Neural progenitor cell (in vitro differentiated cells): ENCODE measurements at regions not wholly inside any gene's neighbourhood (a gene's known extent, or its start where the extent isn't known, plus 50 kb on each side); places are given as distances from the start of the nearest gene placed in this dataset.

Source experiments
- DNase-seq: peaks from one replicate; pipeline ENCODE4 v3.0.0-alpha.2; 2016; ENCODE audit warnings: low spot score
- H2AFZ ChIP-seq: fragments of 200-600 bp; sonication (generic); replicated peaks from 2 replicates; pipeline ENCODE4 v1.6.1; 2016; ENCODE audit warnings: antibody characterized with exemption
- H3F3A ChIP-seq: fragments of 200-600 bp; sonication (generic); 2 replicates; pipeline ENCODE4 v1.6.1; 2016; ENCODE audit warnings: antibody characterized with exemption, low read depth
- H3K27ac ChIP-seq: fragments of 200-600 bp; sonication (generic); 2 replicates; pipeline ENCODE4 v1.5.1; 2016; ENCODE audit warnings: mild to moderate bottlenecking
- H3K27me3 ChIP-seq: fragments of 200-600 bp; sonication (generic); 2 replicates; pipeline ENCODE4 v1.6.1; 2016; ENCODE audit warnings: mild to moderate bottlenecking, moderate library complexity
- H3K36me3 ChIP-seq: fragments of 200-600 bp; sonication (generic); 2 replicates; pipeline ENCODE4 v1.5.1; 2016
- H3K4me1 ChIP-seq: fragments of 200-600 bp; sonication (generic); 2 replicates; pipeline ENCODE4 v1.6.1; 2016; ENCODE audit warnings: mixed run types
- H3K4me2 ChIP-seq: fragments of 200-600 bp; sonication (generic); 2 replicates; pipeline ENCODE4 v1.6.1; 2016
- H3K4me3 ChIP-seq: fragments of 200-600 bp; sonication (generic); 2 replicates; pipeline ENCODE4 v1.5.1; 2016
- H3K79me2 ChIP-seq: fragments of 200-600 bp; sonication (generic); 2 replicates; pipeline ENCODE4 v1.6.1; 2016; ENCODE audit warnings: low read depth
- H3K9ac ChIP-seq: fragments of 200-600 bp; sonication (generic); 2 replicates; pipeline ENCODE4 v1.6.1; 2016
- H3K9me3 ChIP-seq: fragments of 200-600 bp; sonication (generic); 2 replicates; pipeline ENCODE4 v1.5.1; 2016; ENCODE audit warnings: low read depth
- H4K20me1 ChIP-seq: fragments of 200-600 bp; sonication (generic); 2 replicates; pipeline ENCODE4 v1.6.1; 2016; ENCODE audit warnings: low read depth
- H3K27ac Mint-ChIP-seq: 3 replicates; pipeline ENCODE4 v1.8.0; 2021; ENCODE audit warnings: mixed read lengths
- H3K27me3 Mint-ChIP-seq: 2 replicates; pipeline ENCODE4 v1.8.0; 2022; ENCODE audit warnings: low read depth, mild to moderate bottlenecking, inconsistent platforms, moderate library complexity, mixed read lengths; ENCODE audit not compliant: insufficient read depth
- H3K36me3 Mint-ChIP-seq: 3 replicates; pipeline ENCODE4 v1.8.0; 2021; ENCODE audit warnings: mixed read lengths
- H3K4me1 Mint-ChIP-seq: 3 replicates; pipeline ENCODE4 v1.8.0; 2021; ENCODE audit warnings: mixed read lengths
- H3K4me3 Mint-ChIP-seq: 3 replicates; pipeline ENCODE4 v1.8.0; 2021; ENCODE audit warnings: mild to moderate bottlenecking, moderate library complexity, mixed read lengths
- H3K9me3 Mint-ChIP-seq: 3 replicates; pipeline ENCODE4 v1.8.0; 2020; ENCODE audit warnings: mixed read lengths
- EZH2 ChIP-seq: fragments of 200-600 bp; sonication (generic); IDR thresholded peaks from 2 replicates; pipeline ENCODE4 v1.6.1; 2017; ENCODE audit warnings: antibody characterized with exemption, mild to moderate bottlenecking, moderate library complexity
- EZH2phosphoT487 ChIP-seq: fragments of 200-600 bp; sonication (generic); IDR thresholded peaks from 2 replicates; pipeline ENCODE4 v1.6.1; 2017; ENCODE audit warnings: antibody characterized with exemption
- TF ChIP-seq, protein P1 (sequence below): fragments of 200-600 bp; sonication (generic); IDR thresholded peaks from 2 replicates; pipeline ENCODE4 v1.5.1; 2017; ENCODE audit warnings: antibody characterized with exemption, mild to moderate bottlenecking

DNA sequence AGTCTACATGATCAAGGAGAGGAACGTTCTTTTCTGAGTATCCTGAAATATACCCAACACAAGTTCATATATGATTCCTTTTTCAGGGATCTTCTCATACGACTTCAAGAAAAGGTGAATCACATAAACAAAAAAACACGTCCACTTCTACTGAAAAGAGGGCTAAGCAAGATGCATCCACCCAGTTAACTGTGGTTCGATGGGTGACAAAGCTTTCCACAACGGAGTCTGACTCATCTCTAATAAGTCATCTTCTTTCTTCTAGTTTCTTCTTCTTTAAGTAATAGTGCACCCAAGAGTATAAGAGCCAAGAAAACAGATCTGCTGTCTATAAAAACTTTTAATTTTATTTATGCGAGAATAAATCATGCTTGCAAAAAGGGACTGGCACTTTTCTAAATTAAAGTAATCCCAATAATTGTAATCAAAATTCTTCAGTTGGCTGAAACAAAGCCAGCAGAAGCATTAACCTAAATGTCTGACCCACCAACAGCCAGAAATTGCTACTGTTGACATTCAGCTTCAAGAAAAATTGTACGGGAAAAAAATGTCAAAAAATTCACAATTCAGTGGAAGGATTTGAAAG lies 146.9 kb upstream of the ANK3 start:
- Histone ChIP-seq H3K27me3 (no peaks in the 10 kb centered on the region), H4K20me1 (no peaks in the 10 kb centered on the region), H3K36me3 (no peaks in the 10 kb centered on the region), H3K79me2 (no peaks in the 10 kb centered on the region), H3K9me3 (no peaks in the 10 kb centered on the region), H3K9ac (no peak overlapping the region), H3K4me1 (peaks cover 15% of the 10 kb centered on the region), H3K4me2 (no peak overlapping the region), H3F3A (no peaks in the 10 kb centered on the region), H3K27ac (no peak overlapping the region), H3K4me3 (no peak overlapping the region), H2AFZ (no peak overlapping the region)
- H3K4me3 Mint-ChIP-seq: no peak overlapping the region
- no peak for DNase-seq
- no peaks in the 10 kb centered on the region for H3K36me3 Mint-ChIP-seq
- TF ChIP-seq, protein P1, sequence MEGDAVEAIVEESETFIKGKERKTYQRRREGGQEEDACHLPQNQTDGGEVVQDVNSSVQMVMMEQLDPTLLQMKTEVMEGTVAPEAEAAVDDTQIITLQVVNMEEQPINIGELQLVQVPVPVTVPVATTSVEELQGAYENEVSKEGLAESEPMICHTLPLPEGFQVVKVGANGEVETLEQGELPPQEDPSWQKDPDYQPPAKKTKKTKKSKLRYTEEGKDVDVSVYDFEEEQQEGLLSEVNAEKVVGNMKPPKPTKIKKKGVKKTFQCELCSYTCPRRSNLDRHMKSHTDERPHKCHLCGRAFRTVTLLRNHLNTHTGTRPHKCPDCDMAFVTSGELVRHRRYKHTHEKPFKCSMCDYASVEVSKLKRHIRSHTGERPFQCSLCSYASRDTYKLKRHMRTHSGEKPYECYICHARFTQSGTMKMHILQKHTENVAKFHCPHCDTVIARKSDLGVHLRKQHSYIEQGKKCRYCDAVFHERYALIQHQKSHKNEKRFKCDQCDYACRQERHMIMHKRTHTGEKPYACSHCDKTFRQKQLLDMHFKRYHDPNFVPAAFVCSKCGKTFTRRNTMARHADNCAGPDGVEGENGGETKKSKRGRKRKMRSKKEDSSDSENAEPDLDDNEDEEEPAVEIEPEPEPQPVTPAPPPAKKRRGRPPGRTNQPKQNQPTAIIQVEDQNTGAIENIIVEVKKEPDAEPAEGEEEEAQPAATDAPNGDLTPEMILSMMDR: no peak
- TF ChIP-seq EZH2phosphoT487 (no peak), EZH2 (no peak)
- no peak overlapping the region for H3K27ac Mint-ChIP-seq
- H3K27me3 Mint-ChIP-seq: peaks cover 2% of the 10 kb centered on the region
- peaks cover 24% of the 10 kb centered on the region for H3K4me1 Mint-ChIP-seq
- no peaks in the 10 kb centered on the region for H3K9me3 Mint-ChIP-seq

DNA sequence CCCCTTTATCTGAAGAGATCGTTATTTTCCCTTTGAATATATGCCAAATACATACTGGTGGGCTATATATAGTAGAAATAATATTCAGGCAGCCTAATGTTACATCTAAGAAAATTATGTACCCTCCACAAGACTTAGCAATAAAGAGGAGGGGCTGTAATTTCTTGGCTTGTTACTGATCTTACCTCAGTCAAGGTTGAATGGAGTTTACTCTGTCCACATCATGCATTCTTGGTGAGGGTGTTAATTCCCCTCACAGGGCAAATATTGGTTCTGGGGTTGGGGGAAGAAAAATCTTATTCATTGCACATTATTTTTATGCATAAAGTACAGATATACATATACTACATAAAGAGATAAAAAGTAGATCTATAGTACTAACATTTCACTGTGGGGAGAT lies 145.8 kb upstream of the ANK3 start:
- H4K20me1 ChIP-seq: no peaks in the 10 kb centered on the region
- H3K9me3 ChIP-seq: no peaks in the 10 kb centered on the region
- H3K4me1 ChIP-seq: peaks cover 15% of the 10 kb centered on the region
- no peak overlapping the region for H3K4me3 ChIP-seq
- H3K9ac ChIP-seq: no peak overlapping the region
- H2AFZ ChIP-seq: no peak overlapping the region
- TF ChIP-seq EZH2 (no peak), EZH2phosphoT487 (no peak)
- TF ChIP-seq, protein P1: no peak
- H3K4me2 ChIP-seq: no peak overlapping the region
- Mint-ChIP-seq H3K4me1 (peaks cover 24% of the 10 kb centered on the region), H3K27ac (no peak overlapping the region), H3K36me3 (no peaks in the 10 kb centered on the region), H3K27me3 (peaks cover 2% of the 10 kb centered on the region), H3K4me3 (no peak overlapping the region), H3K9me3 (no peaks in the 10 kb centered on the region)
- no peaks in the 10 kb centered on the region for H3F3A ChIP-seq
- no peaks in the 10 kb centered on the region for H3K79me2 ChIP-seq
- no peak overlapping the region for H3K27ac ChIP-seq
- H3K36me3 ChIP-seq: no peaks in the 10 kb centered on the region
- no peak for DNase-seq
- H3K27me3 ChIP-seq: no peaks in the 10 kb centered on the region

DNA sequence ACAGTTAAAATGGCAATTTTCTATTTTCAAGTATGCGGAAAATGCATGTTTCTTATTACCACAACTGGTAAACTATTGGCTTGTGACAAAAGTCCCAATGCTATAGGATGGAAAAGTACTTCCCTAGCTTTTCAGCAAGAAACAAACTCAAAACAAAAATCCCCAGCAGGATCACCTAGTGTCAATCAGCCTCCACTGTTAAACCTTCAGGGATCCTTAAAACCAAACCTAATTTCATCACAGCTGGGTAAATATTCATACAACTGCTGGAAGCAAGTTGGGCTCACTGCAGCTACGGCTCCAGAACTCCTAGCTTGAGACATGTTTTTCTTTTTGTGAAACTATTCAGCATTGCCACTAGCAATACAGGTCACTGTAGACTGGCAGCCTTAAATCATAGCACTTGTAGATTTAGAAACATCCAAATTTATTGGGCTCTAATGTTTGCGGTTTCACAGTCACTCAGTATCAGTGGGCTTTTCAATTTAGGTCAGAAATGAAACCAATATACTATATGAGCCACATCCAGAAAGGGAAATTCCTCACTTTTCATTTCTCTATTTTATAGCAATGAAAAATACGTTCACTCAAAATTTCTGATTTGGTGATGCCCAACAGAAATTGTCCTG lies 145.2 kb upstream of the ANK3 start:
- Histone ChIP-seq H3K4me2 (peak overlapping the region; percentile 9), H3K9me3 (no peaks in the 10 kb centered on the region), H3K9ac (no peak overlapping the region), H3K79me2 (no peaks in the 10 kb centered on the region), H3K4me3 (no peak overlapping the region), H2AFZ (peak overlapping the region; percentile 2), H4K20me1 (no peaks in the 10 kb centered on the region), H3K27ac (no peak overlapping the region), H3F3A (no peaks in the 10 kb centered on the region), H3K36me3 (no peaks in the 10 kb centered on the region), H3K4me1 (peaks cover 10% of the 10 kb centered on the region), H3K27me3 (no peaks in the 10 kb centered on the region)
- TF ChIP-seq EZH2phosphoT487 (no peak), EZH2 (no peak)
- TF ChIP-seq, protein P1: no peak
- H3K27ac Mint-ChIP-seq: no peak overlapping the region
- no peak overlapping the region for H3K4me3 Mint-ChIP-seq
- DNase-seq: no peak
- H3K27me3 Mint-ChIP-seq: peaks cover 2% of the 10 kb centered on the region
- no peaks in the 10 kb centered on the region for H3K9me3 Mint-ChIP-seq
- peaks cover 22% of the 10 kb centered on the region for H3K4me1 Mint-ChIP-seq
- H3K36me3 Mint-ChIP-seq: no peaks in the 10 kb centered on the region
